NCI-H187 treated with DMSO at 0.1 percent for 48 hours (cell line): ENCODE measurements at regions not wholly inside any gene's neighbourhood (a gene's known extent, or its start where the extent isn't known, plus 50 kb on each side); places are given as distances from the start of the nearest gene placed in this dataset.

Experiments used
- DNase-seq: peaks from one replicate; lab custom pipeline; 2025; lab: John Stamatoyannopoulos, UW

DNA sequence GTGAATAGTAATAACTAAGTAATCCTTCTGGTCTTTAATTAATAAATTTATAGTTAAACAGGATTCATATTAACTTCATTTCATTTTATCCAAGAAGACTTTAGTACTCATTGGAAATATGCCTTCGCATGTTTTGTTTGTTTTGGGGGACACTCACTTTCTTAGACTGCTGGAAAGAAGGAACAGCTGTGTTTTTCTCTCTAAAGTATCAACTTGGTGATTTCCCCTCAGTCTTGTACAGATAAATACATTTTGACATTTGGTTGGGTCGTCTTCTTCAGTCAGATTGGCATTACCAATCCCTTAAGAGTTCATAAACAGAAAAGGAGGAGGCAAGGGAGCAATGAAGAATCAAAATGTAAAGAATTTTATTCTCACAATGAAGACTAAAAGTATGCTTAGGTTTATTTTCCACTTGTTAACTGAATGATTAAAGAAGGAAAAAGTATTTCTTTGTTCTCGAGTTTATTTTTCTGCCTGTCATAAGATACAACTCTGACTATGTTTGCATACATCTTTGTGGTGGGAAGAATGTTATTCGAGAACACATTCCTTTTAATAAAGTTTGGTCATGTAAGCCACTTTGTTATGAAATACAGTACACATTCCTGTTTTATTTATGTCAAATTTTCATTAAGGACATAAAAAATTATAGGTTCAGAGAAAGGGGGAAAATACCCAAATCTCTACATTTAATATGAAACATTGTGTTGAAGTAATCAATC is 140.2 kb downstream of the GMNC start:
- no peak for DNase-seq

DNA sequence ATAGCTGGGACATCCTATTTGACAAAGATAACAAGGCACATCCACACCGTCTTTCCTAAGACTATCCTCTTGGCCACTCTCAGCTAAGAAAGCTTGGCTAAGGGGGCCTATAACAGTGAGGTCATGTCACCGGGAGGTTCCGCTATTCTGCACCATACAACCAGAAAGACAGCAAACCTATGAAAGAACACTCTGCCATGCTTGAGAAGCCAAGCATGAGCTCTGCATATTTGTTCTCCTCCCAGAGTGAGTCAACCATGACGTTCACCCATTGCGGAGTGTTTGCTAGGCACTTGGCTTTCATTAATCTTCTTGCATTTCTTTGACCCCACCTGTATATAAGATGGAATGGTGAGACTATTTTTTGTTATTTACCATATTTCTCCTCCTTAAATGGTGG is 141.2 kb downstream of the GMNC start:
- peak; percentile 91 for DNase-seq

DNA sequence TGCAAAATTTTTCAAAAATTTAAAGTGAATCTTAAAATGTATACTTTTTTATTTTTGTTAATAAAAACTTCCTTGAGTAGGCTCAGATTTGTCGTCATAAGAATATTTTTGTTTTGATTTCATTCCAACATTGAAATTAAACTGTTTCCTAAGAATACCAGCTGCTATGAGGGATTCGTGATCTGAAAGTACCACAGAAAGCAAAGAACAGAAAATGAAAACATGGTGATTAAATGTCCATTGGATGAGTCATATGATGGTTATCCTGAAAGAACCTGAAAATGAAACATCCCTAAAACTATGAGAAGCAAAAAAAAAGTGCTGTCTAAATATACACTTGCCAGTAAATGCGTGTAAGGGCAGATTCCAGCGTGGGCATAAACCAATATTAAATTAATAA is 143.8 kb downstream of the GMNC start:
- no peak for DNase-seq

GRCh38 chr3:190718097-190718496 is 144.4 kb downstream of the GMNC start:
- DNase-seq: no peak

GRCh38 chr3:190716961-190717360 is 145.5 kb downstream of the GMNC start:
- DNase-seq: no peak

DNA sequence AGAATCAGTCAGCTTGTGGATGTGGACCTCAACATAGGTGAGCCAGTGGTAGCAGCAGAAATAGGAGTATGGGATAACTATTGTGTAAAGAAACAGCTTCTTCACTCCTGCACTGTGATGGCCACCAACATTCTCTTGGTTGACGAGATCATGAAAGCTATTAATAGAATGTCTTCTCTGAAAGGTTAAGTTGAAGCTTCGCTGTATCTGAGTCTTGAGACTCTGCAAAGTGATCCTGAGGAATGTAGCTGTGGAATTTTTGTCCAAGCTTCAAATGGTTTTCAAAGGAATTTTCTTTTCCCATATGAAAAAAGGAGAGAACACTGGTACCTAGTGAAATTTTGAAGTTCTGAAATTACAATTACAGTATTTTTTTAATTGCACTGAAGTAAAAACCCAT is 146.3 kb downstream of the GMNC start:
- DNase-seq: no peak

DNA sequence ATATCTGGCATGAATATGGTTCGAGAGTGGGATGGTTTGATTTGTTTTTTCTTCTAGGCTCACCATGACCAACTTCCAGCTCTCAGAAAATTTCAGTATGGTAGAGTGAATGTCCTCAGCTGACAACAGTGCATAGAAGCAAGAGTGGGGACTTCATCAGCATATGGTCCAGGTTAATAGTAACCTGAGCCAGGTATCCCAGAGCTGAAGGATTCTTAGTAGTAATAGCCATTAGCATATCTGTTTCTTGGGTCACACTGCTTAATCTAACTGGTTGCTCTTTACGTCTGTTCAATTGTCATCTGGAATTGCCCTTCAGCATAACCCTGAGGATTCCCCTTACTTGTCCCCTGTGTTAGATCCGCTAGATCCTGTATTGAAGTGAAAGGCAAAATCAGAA is 151.8 kb downstream of the GMNC start:
- DNase-seq: no peak

DNA sequence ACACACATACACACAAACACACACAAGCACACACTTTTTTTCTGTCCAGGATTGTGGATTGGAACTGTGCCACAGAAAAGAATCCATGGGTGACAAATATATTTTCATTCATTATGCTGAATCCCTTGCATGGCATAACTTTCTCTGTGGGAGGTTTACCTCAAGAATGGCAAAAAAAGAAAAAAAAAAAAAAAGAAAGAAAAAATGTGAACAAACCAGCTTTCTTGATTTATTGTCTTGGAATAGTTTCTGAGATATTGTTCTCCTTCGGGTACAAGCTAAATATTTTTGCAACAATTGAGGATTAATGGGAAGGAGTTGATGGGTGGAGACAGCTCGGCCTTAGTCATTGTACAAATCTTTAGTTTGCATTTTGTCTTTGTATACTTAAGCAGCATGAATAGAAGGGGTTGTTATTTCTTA is 153.1 kb downstream of the GMNC start:
- no peak for DNase-seq
